Endothelial cell (in vitro differentiated cells): ENCODE measurements at regions not wholly inside any gene's neighbourhood (a gene's known extent, or its start where the extent isn't known, plus 50 kb on each side); places are given as distances from the start of the nearest gene placed in this dataset.
A peak's percentile ranks its signal among the peaks of the same experiment; 100 is the strongest.

Experiments used
- DNase-seq: peaks from one replicate; pipeline ENCODE4 v3.0.0; 2021; ENCODE audit warnings: low spot score
- H3K27ac Mint-ChIP-seq: one replicate; pipeline ENCODE4 v1.8.0; 2021; ENCODE audit warnings: mixed read lengths, inconsistent platforms; ENCODE audit not compliant: unreplicated experiment
- H3K27me3 Mint-ChIP-seq: one replicate; pipeline ENCODE4 v1.8.0; 2021; ENCODE audit warnings: mild to moderate bottlenecking, moderate library complexity, mixed read lengths, inconsistent platforms; ENCODE audit not compliant: unreplicated experiment
- H3K36me3 Mint-ChIP-seq: one replicate; pipeline ENCODE4 v1.8.0; 2021; ENCODE audit warnings: mild to moderate bottlenecking, low read depth, mixed read lengths, inconsistent platforms; ENCODE audit not compliant: unreplicated experiment
- H3K4me1 Mint-ChIP-seq: one replicate; pipeline ENCODE4 v1.8.0; 2021; ENCODE audit warnings: mild to moderate bottlenecking, mixed read lengths, inconsistent platforms; ENCODE audit not compliant: unreplicated experiment
- H3K4me3 Mint-ChIP-seq: one replicate; pipeline ENCODE4 v1.8.0; 2021; ENCODE audit warnings: mild to moderate bottlenecking, mixed read lengths, inconsistent platforms; ENCODE audit not compliant: unreplicated experiment
- H3K9me3 Mint-ChIP-seq: one replicate; pipeline ENCODE4 v1.8.0; 2021; ENCODE audit warnings: mixed read lengths, inconsistent platforms; ENCODE audit not compliant: unreplicated experiment
- CTCF ChIP-seq: fragments of 200-600 bp; sonication (generic); IDR thresholded peaks from one replicate; pipeline ENCODE4 v1.5.0; 2021; ENCODE audit warnings: antibody characterized with exemption; ENCODE audit not compliant: unreplicated experiment

GRCh38 chr3:8441969-8442559 lies 59.6 kb upstream of the LMCD1 start:
- DNase-seq = peak; percentile 51
- Mint-ChIP-seq H3K36me3 (peaks cover 7% of the 10 kb centered on the region), H3K27ac (no peak overlapping the region)

GRCh38 chr3:8442993-8443650 lies 58.5 kb upstream of the LMCD1 start:
- TF ChIP-seq CTCF = no peak
- H3K9me3 Mint-ChIP-seq = peaks cover 4% of the 10 kb centered on the region
- peaks cover 5% of the 10 kb centered on the region for H3K36me3 Mint-ChIP-seq
- no peak overlapping the region for H3K27ac Mint-ChIP-seq
- H3K4me3 Mint-ChIP-seq = no peak overlapping the region
- DNase-seq = no peak
- peaks cover 7% of the 10 kb centered on the region for H3K4me1 Mint-ChIP-seq
- H3K27me3 Mint-ChIP-seq = peaks cover 3% of the 10 kb centered on the region

More at GRCh38 chr3:8441969-8442559, 59.6 kb upstream of the LMCD1 start:
- H3K27me3 Mint-ChIP-seq = peaks cover 3% of the 10 kb centered on the region
- peaks cover 6% of the 10 kb centered on the region for H3K9me3 Mint-ChIP-seq
- H3K4me1 Mint-ChIP-seq = peaks cover 7% of the 10 kb centered on the region
- TF ChIP-seq CTCF = peak; percentile 72
- no peak overlapping the region for H3K4me3 Mint-ChIP-seq

DNA sequence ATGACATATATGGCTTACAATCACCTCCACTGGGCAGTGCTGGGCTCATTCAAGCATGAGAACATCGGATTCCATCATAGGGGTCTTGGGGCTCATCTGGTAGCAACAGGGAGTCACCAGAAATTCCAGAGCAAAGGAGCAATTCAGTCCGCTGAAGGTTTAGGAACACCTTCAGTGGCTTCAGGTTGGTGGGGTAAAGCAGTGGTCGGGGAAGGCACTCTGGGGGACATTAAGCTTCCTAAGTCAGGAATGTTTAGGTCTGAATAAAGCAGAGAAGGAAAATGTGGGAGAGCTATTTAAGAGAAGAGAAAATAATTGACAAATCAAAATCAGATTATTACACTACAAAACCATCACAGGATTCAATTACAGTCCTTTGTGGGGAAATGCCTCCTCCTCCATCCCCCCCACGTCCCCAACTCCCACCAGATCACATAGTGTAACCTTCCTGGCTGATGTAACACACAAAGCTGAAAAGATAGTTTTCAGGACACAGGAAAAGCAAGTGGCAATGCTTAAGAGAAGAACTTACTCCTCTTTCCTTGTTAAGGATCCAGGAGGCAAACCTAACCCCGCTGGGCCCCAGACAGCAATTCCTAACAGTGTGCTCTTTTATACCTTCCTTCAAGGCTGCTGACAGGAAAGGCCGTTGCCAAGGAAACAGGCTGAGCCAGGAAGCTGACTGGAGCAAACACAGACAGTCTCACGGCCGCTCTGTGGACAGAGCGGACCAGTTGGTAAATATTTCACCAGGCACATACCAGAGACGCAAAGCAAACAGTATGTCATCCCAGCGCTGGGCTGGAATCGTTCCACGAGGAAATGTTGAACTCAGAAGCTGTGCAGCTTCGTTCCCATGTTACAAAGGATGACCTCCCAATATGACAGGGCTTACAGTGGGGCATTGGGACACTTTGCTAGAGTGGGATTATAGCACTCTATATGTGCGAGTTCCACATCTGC lies 57.5 kb upstream of the LMCD1 start:
- no peaks in the 10 kb centered on the region for H3K36me3 Mint-ChIP-seq
- H3K4me3 Mint-ChIP-seq = no peak overlapping the region
- DNase-seq = peak; percentile 87
- no peak overlapping the region for H3K27ac Mint-ChIP-seq
- H3K27me3 Mint-ChIP-seq = no peaks in the 10 kb centered on the region
- peaks cover 7% of the 10 kb centered on the region for H3K4me1 Mint-ChIP-seq
- H3K9me3 Mint-ChIP-seq = no peaks in the 10 kb centered on the region
- TF ChIP-seq CTCF = no peak

GRCh38 chr3:8444883-8445282 lies 56.7 kb upstream of the LMCD1 start:
- DNase-seq = no peak
- H3K4me3 Mint-ChIP-seq = no peak overlapping the region
- no peak for TF ChIP-seq CTCF
- H3K9me3 Mint-ChIP-seq = no peaks in the 10 kb centered on the region
- no peaks in the 10 kb centered on the region for H3K36me3 Mint-ChIP-seq
- no peaks in the 10 kb centered on the region for H3K27me3 Mint-ChIP-seq
- H3K27ac Mint-ChIP-seq = no peak overlapping the region
- H3K4me1 Mint-ChIP-seq = peaks cover 7% of the 10 kb centered on the region
